ENCODE measurements at regions not wholly inside any gene's neighbourhood (a gene's known extent, or its start where the extent isn't known, plus 50 kb on each side); places are given as distances from the start of the nearest gene placed in this dataset.

- H3K4me1 Mint-ChIP-seq: peaks cover 3% of the 10 kb centered on the region
- DNase-seq (ENCODE audit: low spot score in 2 of 2, unreplicated experiment in 2 of 2): no peak
- no peaks in the 10 kb centered on the region for H3K9me3 Mint-ChIP-seq
- peaks cover 24% of the 10 kb centered on the region for H3K27me3 Mint-ChIP-seq (ENCODE audit: low read depth)
- H3K36me3 Mint-ChIP-seq: no peaks in the 10 kb centered on the region
- TF ChIP-seq CTCF (IDR thresholded peaks at IDR 0.05; ENCODE audit: unreplicated experiment): no peak
- H3K27ac Mint-ChIP-seq: no peak overlapping the region
- no peak overlapping the region for H3K4me3 Mint-ChIP-seq
Measured at GRCh38 chr11:112759418-112759817, 201.8 kb upstream of the NCAM1 start.

- Mint-ChIP-seq H3K4me3 (no peak overlapping the region), H3K9me3 (no peaks in the 10 kb centered on the region), H3K27ac (no peak overlapping the region), H3K27me3 (ENCODE audit: low read depth) (peaks cover 19% of the 10 kb centered on the region), H3K36me3 (no peaks in the 10 kb centered on the region), H3K4me1 (peaks cover 3% of the 10 kb centered on the region)
- DNase-seq (ENCODE audit: low spot score in 2 of 2, unreplicated experiment in 2 of 2): no peak
- TF ChIP-seq CTCF (IDR thresholded peaks at IDR 0.05; ENCODE audit: unreplicated experiment): no peak
Measured at GRCh38 chr11:112760396-112761059, 200.7 kb upstream of the NCAM1 start.

DNA sequence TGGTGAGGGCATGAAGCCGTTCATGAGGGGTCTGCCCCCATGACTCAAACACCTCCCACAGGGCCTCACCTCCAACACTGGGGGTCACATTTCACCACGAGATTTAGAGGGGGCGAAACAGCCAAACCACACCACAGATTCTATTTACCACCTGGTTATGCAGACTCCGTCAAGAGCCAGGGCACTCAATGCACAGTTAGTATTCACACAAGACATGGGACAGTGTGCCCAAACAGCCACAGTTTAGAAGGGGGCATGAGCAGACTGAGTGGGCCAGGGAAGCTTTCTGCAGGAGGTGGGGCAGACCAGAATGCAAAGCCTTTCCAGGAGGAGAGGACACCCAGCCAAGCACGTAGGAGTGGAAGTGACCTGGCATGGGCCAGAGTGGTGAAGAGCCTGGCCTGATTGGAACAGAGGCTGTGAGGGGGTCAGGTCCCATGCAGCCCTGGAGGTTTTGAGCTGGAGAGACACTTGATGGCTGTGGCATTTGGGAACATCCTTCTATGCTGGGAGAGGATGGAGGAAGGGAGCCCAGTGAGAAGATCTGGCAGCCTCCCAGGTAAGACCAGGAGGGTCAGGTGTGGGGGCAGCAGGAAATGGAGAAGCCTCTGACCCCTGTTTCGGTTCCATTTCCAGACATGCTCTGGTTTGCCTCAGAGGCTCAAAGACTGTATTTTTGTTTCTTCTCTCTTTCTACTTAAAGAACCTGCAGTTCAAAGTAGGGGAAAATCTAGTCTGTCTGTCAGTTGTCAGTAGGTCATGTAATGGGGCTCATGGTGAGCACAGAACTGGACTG is 199.1 kb upstream of the NCAM1 start:
- no peak overlapping the region for H3K27ac Mint-ChIP-seq
- H3K9me3 Mint-ChIP-seq: no peaks in the 10 kb centered on the region
- peaks cover 19% of the 10 kb centered on the region for H3K27me3 Mint-ChIP-seq (ENCODE audit: low read depth)
- no peaks in the 10 kb centered on the region for H3K36me3 Mint-ChIP-seq
- TF ChIP-seq CTCF (IDR thresholded peaks at IDR 0.05; ENCODE audit: unreplicated experiment): no peak
- H3K4me3 Mint-ChIP-seq: no peak overlapping the region
- H3K4me1 Mint-ChIP-seq: peaks cover 3% of the 10 kb centered on the region
- DNase-seq (ENCODE audit: low spot score in 2 of 2, unreplicated experiment in 2 of 2): no peak

- Mint-ChIP-seq H3K4me3 (no peak overlapping the region), H3K9me3 (no peaks in the 10 kb centered on the region), H3K36me3 (no peaks in the 10 kb centered on the region), H3K27ac (no peak overlapping the region), H3K4me1 (peaks cover 3% of the 10 kb centered on the region), H3K27me3 (ENCODE audit: low read depth) (peaks cover 15% of the 10 kb centered on the region)
- no peak for TF ChIP-seq CTCF (IDR thresholded peaks at IDR 0.05; ENCODE audit: unreplicated experiment)
- DNase-seq (ENCODE audit: low spot score in 2 of 2, unreplicated experiment in 2 of 2): no peak
Measured at GRCh38 chr11:112762707-112763090, 198.5 kb upstream of the NCAM1 start.

- DNase-seq (ENCODE audit: low spot score in 2 of 2, unreplicated experiment in 2 of 2): no peak
- Mint-ChIP-seq H3K36me3 (no peaks in the 10 kb centered on the region), H3K4me3 (no peak overlapping the region), H3K27ac (no peak overlapping the region), H3K9me3 (no peaks in the 10 kb centered on the region), H3K27me3 (ENCODE audit: low read depth) (peaks cover 12% of the 10 kb centered on the region), H3K4me1 (peaks cover 11% of the 10 kb centered on the region)
- TF ChIP-seq CTCF (IDR thresholded peaks at IDR 0.05; ENCODE audit: unreplicated experiment): no peak
Measured at GRCh38 chr11:112765337-112765736, 195.9 kb upstream of the NCAM1 start.

Measured in mesothelial cell of epicardium (in vitro differentiated cells).